Renal pelvis (tissue), 1 donor: ENCODE measurements at regions not wholly inside any gene's neighbourhood (a gene's known extent, or its start where the extent isn't known, plus 50 kb on each side); places are given as distances from the start of the nearest gene placed in this dataset.

Experiments
- DNase-seq: peaks from one replicate; pipeline ENCODE4 v3.0.0-alpha.2; 2013

DNA sequence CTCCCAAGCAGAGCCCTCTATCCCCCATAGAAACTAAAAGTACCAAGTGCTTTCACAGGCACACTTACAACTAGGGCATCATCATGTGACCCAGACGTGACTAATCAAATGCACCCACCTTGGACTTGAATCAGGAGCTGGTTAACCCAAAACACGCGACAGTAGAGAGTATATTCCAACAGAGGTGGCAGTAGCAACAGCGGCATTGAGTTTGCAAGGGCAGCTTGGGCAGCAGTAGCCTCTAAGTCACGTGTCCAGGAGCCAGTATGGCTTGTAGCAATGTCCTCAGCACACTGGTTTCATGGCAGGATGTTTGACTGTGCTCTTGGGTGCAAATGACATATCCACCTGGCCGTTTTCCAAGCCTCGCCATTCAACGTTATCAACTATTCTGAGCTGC is 73.4 kb upstream of the DNAH5 start:
- DNase-seq: no peak

GRCh38 chr5:14016549-14016948 is 72.1 kb upstream of the DNAH5 start:
- DNase-seq: no peak

GRCh38 chr5:14011089-14012020 is 66.9 kb upstream of the DNAH5 start:
- peak; percentile 88 for DNase-seq

- DNase-seq: no peak
Measured at GRCh38 chr5:14009575-14009974, 65.1 kb upstream of the DNAH5 start.

- no peak for DNase-seq
Measured at GRCh38 chr5:14008819-14009311, 64.4 kb upstream of the DNAH5 start.

DNA sequence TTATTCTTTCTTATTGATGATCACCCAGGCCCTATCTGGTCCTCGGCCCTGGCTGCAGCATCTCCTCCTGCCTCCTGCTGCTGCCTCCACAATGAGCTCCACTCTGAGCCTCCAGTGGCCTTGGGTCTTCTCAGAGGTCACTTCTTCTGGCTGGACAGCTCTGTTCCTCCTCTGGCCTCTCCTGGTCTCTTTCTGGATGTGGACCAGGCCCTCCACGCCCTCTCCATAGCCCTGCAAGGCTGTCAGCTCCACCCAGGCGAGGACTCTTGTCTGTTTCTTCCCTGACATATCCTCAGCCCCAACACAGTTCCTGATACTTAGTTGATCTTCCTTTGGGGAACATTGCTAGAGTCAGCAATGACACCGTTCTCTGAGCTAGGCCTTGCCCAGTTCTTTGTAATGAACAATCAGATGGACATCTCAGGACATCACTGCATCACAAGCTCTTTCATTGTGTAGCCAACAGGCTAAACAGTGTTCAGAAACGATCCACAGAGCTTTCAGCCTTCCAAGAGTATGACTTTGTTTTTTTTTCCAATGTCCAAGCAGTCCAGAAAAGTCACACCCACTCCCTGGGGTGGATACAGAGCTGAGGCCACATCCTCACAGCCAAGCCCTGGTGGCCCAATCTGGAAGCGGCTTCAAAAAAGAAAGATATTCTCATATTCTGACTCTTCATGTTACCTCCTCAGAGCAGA is 62.5 kb upstream of the DNAH5 start:
- DNase-seq: no peak

- DNase-seq: no peak
Measured at GRCh38 chr5:14004598-14005394, 60.3 kb upstream of the DNAH5 start.

GRCh38 chr5:14003936-14004335 is 59.4 kb upstream of the DNAH5 start:
- no peak for DNase-seq

- no peak for DNase-seq
Measured at GRCh38 chr5:14003513-14003912, 59.0 kb upstream of the DNAH5 start.

DNA sequence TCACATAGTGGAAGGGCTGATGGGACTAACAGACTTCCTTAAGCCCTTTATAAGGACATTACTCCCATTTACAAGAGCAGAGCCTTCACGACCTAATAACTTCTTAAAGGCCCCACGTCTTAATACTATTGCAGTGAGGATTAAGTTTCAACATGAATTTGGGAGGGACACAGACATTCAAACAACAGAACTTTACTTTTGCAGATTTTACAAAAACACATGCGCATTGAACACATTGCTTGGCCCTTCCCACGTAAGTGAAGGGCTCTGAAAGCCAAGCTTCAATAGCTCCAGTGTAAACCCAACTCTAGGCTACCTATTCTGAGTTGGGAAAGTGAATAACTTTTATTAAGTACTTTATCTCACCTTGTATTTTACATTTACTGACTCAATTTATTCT is 53.8 kb upstream of the DNAH5 start:
- no peak for DNase-seq

GRCh38 chr5:13997514-13997913 is 53.0 kb upstream of the DNAH5 start:
- no peak for DNase-seq

DNA sequence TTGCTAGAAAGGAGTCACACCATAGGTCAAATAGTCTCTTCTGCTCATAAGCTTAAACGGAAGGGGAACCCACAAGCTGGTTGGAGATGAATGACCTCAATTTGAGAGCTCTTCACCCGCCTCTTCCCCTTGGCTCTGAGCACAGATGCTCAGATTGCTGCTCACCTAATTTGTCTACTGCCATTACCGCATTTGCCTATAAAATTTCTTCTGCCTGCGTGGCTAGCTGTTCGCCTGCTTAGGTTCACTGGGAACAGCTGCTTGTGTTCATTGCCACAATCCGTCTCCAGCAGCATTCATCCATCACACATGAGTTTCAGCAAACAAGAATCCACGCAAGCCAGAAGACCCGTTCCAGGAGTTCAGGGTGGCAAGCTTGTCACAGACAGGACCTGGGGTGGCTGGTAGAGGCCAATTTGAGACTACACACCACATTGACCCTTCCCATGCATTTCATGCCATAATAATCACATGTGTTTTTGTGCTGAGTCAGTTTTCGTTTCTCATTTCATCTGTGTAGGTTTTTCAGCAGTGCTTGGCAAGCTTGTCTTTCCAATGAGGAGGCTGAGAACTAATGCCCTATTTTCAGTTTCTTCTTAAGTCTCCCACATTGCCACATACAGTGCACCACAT is 50.2 kb upstream of the DNAH5 start:
- DNase-seq: no peak
